ENCODE measurements at regions not wholly inside any gene's neighbourhood (a gene's known extent, or its start where the extent isn't known, plus 50 kb on each side); places are given as distances from the start of the nearest gene placed in this dataset.

DNA sequence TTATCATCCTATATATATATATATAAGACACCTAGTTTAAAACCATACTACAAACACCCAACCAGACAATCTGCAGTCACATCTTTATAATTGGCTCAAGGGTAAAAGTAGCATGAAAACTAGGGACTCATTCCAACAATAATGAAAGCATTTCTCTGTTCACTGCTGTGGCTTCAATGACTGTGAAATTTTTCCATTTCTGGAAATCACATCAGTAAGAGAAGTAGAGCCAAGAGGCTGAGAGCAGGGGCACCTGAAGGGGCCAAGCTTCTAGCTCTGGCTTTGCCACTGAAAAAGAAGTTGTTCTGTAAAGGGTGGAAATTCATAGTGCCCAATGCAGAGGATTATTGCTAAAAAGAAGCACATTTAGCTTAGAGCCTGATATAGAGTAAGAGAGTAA lies 158.6 kb upstream of the GLI3 start:
- Histone ChIP-seq H3K27ac (no peak overlapping the region), H3K4me3 (no peak overlapping the region), H3K9me3 (no peaks in the 10 kb centered on the region), H3K27me3 (no peaks in the 10 kb centered on the region), H3K36me3 (replicated peaks in 1 of 2; ENCODE audit: insufficient read depth in 1 of 2, low read depth in 2 of 2) (no peaks in the 10 kb centered on the region), H3K4me1 (no peaks in the 10 kb centered on the region)
- intact Hi-C loops (cut with DNase I): no loop called here
- no peak for TF ChIP-seq POLR2A (IDR thresholded peaks at IDR 0.05)
- TF ChIP-seq, protein P1, sequence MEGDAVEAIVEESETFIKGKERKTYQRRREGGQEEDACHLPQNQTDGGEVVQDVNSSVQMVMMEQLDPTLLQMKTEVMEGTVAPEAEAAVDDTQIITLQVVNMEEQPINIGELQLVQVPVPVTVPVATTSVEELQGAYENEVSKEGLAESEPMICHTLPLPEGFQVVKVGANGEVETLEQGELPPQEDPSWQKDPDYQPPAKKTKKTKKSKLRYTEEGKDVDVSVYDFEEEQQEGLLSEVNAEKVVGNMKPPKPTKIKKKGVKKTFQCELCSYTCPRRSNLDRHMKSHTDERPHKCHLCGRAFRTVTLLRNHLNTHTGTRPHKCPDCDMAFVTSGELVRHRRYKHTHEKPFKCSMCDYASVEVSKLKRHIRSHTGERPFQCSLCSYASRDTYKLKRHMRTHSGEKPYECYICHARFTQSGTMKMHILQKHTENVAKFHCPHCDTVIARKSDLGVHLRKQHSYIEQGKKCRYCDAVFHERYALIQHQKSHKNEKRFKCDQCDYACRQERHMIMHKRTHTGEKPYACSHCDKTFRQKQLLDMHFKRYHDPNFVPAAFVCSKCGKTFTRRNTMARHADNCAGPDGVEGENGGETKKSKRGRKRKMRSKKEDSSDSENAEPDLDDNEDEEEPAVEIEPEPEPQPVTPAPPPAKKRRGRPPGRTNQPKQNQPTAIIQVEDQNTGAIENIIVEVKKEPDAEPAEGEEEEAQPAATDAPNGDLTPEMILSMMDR (IDR thresholded peaks at IDR 0.05): no peak
- no peak for DNase-seq
- no peak for ATAC-seq

DNA sequence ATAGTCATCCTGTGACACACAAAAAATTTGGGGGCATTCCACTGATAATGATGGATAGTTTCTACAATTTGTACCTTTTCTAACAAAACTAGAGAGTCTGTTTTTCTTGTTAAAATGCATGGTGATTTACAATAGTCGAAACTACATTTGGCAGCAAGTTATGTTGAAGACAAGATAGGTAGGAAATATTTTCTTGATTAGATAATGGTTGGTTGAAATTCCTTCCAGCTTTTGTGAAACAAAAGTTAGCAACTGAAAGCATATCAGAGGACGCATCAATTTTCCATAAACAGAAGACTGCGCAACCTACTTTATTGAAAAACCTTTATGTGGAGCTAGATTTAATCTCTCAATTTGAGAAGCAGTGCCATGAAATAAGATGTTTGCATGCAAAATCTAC lies 155.8 kb upstream of the GLI3 start:
- no peak overlapping the region for H3K4me3 ChIP-seq
- DNase-seq (no peak), ATAC-seq (no peak)
- WGBS, 2 donors: 74 to 75% methylated on average over 3 of the region's 3 CpGs
- no peaks in the 10 kb centered on the region for H3K36me3 ChIP-seq (replicated peaks in 1 of 2; ENCODE audit: insufficient read depth in 1 of 2, low read depth in 2 of 2)
- intact Hi-C loops (cut with DNase I): no loop called here
- no peaks in the 10 kb centered on the region for H3K9me3 ChIP-seq
- H3K4me1 ChIP-seq: no peaks in the 10 kb centered on the region
- no peak overlapping the region for H3K27ac ChIP-seq
- no peak for TF ChIP-seq POLR2A (IDR thresholded peaks at IDR 0.05)
- TF ChIP-seq, protein P1 (IDR thresholded peaks at IDR 0.05): no peak
- no peaks in the 10 kb centered on the region for H3K27me3 ChIP-seq

DNA sequence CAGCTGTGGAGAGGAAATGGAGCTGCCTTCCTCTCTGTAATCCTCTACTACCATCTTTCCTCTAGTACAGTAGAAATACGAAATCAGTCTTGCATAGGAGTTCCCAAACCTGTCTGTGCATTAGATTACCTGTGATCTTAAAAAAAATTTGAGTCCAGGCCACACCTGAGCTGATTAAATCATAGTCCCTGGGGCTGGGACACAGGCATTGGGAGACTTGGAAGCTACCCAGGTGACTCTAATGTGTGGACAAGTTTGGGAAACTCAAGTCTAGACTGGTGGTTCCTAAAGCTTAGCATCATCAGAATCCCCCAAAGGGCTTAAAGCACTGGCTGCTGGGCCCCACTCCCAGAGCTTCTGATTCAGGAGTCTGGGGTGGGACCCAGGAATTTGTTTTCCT lies 152.7 kb upstream of the GLI3 start:
- H3K9me3 ChIP-seq: no peaks in the 10 kb centered on the region
- no peaks in the 10 kb centered on the region for H3K36me3 ChIP-seq (replicated peaks in 1 of 2; ENCODE audit: insufficient read depth in 1 of 2, low read depth in 2 of 2)
- TF ChIP-seq POLR2A (IDR thresholded peaks at IDR 0.05): no peak
- DNase-seq (no peak), ATAC-seq (no peak)
- intact Hi-C loops (cut with DNase I): no loop called here
- no peaks in the 10 kb centered on the region for H3K27me3 ChIP-seq
- no peak overlapping the region for H3K4me3 ChIP-seq
- 68 to 75% methylated on average over 1 of the region's 1 CpG for WGBS, 2 donors
- H3K4me1 ChIP-seq: no peaks in the 10 kb centered on the region
- no peak overlapping the region for H3K27ac ChIP-seq

DNA sequence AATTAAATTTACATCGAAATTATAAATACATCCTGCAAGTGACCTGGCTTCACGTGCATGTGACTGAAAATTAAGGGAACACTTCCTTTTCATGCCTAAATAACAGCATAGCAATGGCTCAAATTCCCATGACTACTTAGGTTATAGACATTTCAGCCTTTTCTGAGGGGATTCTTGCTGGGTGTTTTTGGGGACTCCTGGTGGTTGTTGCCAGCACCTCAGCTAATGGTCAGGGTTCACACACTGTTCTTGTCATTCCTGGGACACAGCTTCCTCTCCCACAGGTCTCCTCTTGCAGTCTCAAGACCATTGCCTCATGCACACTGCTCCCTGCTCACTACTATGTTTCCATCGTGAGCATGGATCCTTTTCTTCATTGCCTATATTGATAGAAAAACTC lies 148.9 kb upstream of the GLI3 start:
- Histone ChIP-seq H3K4me1 (no peaks in the 10 kb centered on the region), H3K36me3 (replicated peaks in 1 of 2; ENCODE audit: insufficient read depth in 1 of 2, low read depth in 2 of 2) (no peaks in the 10 kb centered on the region), H3K9me3 (no peaks in the 10 kb centered on the region), H3K4me3 (no peak overlapping the region), H3K27ac (no peak overlapping the region), H3K27me3 (no peaks in the 10 kb centered on the region)
- intact Hi-C loops (cut with DNase I): no loop called here
- TF ChIP-seq, protein P1 (IDR thresholded peaks at IDR 0.05): no peak
- TF ChIP-seq POLR2A (IDR thresholded peaks at IDR 0.05): no peak
- 72 to 76% methylated on average over 3 of the region's 3 CpGs for WGBS, 2 donors
- no peak for ATAC-seq
- DNase-seq: no peak

DNA sequence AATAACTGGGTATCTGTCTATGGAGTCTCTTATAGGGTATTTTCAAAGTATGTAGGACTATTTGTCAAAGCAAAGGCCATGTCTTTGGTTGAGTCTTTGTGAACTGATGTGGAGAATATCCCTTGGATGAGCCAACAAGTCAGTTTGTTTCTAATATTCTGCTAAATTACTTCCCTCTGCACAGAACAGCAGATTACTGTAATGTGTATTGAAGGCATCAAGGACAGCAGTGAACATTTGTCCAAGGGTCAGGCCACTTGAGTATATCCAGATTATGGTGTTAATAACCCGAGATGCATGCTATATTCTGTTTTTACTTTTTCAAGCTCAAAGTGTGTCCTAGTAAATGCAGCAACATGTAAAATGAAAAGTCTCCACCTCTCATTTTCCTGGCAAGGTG lies 144.2 kb upstream of the GLI3 start:
- TF ChIP-seq, protein P1 (IDR thresholded peaks at IDR 0.05): no peak
- WGBS, 2 donors: 42 to 70% methylated on average over 1 of the region's 1 CpG
- intact Hi-C loops (cut with DNase I): no loop called here
- H3K27ac ChIP-seq: no peak overlapping the region
- H3K27me3 ChIP-seq: no peaks in the 10 kb centered on the region
- ATAC-seq (no peak), DNase-seq (no peak)
- H3K4me3 ChIP-seq: no peak overlapping the region
- H3K4me1 ChIP-seq: no peaks in the 10 kb centered on the region
- H3K36me3 ChIP-seq (replicated peaks in 1 of 2; ENCODE audit: insufficient read depth in 1 of 2, low read depth in 2 of 2): no peaks in the 10 kb centered on the region
- H3K9me3 ChIP-seq: no peaks in the 10 kb centered on the region

Measured in body of pancreas (tissue), 4 donors.